MM.1S (cell line): ENCODE measurements at regions not wholly inside any gene's neighbourhood (a gene's known extent, or its start where the extent isn't known, plus 50 kb on each side); places are given as distances from the start of the nearest gene placed in this dataset.

Experiments
- DNase-seq: peaks from one replicate; pipeline ENCODE4 v3.0.0-alpha.2; 2015
- H2AFZ ChIP-seq: fragments of 300-600 bp; sonication (generic); 2 replicates; pipeline ENCODE4 v1.6.0; 2016; ENCODE audit warnings: antibody characterized with exemption, low read length
- H3F3A ChIP-seq: fragments of 300-600 bp; sonication (generic); 2 replicates; pipeline ENCODE4 v1.6.1; 2016; ENCODE audit warnings: mild to moderate bottlenecking, antibody characterized with exemption, low read length, moderate library complexity, mixed read lengths; ENCODE audit not compliant: insufficient read depth
- H3K27ac ChIP-seq: fragments of 300-600 bp; sonication (generic); 2 replicates; pipeline ENCODE4 v1.5.1; 2016; ENCODE audit warnings: mild to moderate bottlenecking, low read length
- H3K27me3 ChIP-seq: fragments of 300-600 bp; sonication (generic); replicated peaks from 2 replicates; pipeline ENCODE4 v1.6.0; 2016; ENCODE audit warnings: low read length; ENCODE audit not compliant: insufficient read depth
- H3K36me3 ChIP-seq: fragments of 300-600 bp; sonication (generic); replicated peaks from 2 replicates; pipeline ENCODE4 v1.6.1; 2016; ENCODE audit warnings: mild to moderate bottlenecking, low read length, mixed read lengths; ENCODE audit not compliant: insufficient read depth
- H3K4me1 ChIP-seq: fragments of 300-600 bp; sonication (generic); 2 replicates; pipeline ENCODE4 v1.6.1; 2016; ENCODE audit warnings: low read length, mixed read lengths
- H3K4me2 ChIP-seq: fragments of 300-600 bp; sonication (generic); 2 replicates; pipeline ENCODE4 v1.6.0; 2016; ENCODE audit warnings: low read depth, low read length
- H3K4me3 ChIP-seq: fragments of 300-600 bp; sonication (generic); 2 replicates; pipeline ENCODE4 v1.5.1; 2016; ENCODE audit warnings: low read length, mixed read lengths
- H3K79me2 ChIP-seq: fragments of 300-600 bp; sonication (generic); 2 replicates; pipeline ENCODE4 v1.6.1; 2016; ENCODE audit warnings: mixed run types, low read length, mixed read lengths
- H3K9ac ChIP-seq: fragments of 300-600 bp; sonication (generic); 2 replicates; pipeline ENCODE4 v1.6.1; 2016; ENCODE audit warnings: low read length, mixed read lengths
- H3K9me2 ChIP-seq: fragments of 300-600 bp; sonication (generic); replicated peaks from 2 replicates; pipeline ENCODE4 v1.6.1; 2016; ENCODE audit warnings: mild to moderate bottlenecking, low read length, mixed read lengths; ENCODE audit not compliant: insufficient read depth
- H3K9me3 ChIP-seq: fragments of 300-600 bp; sonication (generic); replicated peaks from 2 replicates; pipeline ENCODE4 v1.6.1; 2016; ENCODE audit warnings: mild to moderate bottlenecking, low read length, mixed read lengths; ENCODE audit not compliant: insufficient read depth
- H4K20me1 ChIP-seq: fragments of 300-600 bp; sonication (generic); 2 replicates; pipeline ENCODE4 v1.6.1; 2016; ENCODE audit warnings: mild to moderate bottlenecking, low read length, moderate library complexity, mixed read lengths; ENCODE audit not compliant: insufficient read depth
- EZH2 ChIP-seq: fragments of 300-600 bp; sonication (generic); optimal IDR thresholded peaks from 2 replicates; pipeline ENCODE3; 2017; ENCODE audit warnings: low read depth, mild to moderate bottlenecking, antibody characterized with exemption, low read length, mixed read lengths
- EZH2phosphoT487 ChIP-seq: fragments of 300-600 bp; sonication (generic); IDR thresholded peaks from 2 replicates; pipeline ENCODE4 v1.6.1; 2018; ENCODE audit warnings: antibody characterized with exemption, low read length
- TF ChIP-seq, protein P1 (sequence below): fragments of 300-600 bp; sonication (generic); IDR thresholded peaks from 2 replicates; pipeline ENCODE4 v1.5.1; 2016; ENCODE audit warnings: antibody characterized with exemption, low read length, mixed read lengths

GRCh38 chr14:61128382-61129167 lies 147.5 kb downstream of the SLC38A6 start:
- Histone ChIP-seq H3K27ac (no peak overlapping the region), H3K9ac (no peak overlapping the region), H2AFZ (no peak overlapping the region)

DNA sequence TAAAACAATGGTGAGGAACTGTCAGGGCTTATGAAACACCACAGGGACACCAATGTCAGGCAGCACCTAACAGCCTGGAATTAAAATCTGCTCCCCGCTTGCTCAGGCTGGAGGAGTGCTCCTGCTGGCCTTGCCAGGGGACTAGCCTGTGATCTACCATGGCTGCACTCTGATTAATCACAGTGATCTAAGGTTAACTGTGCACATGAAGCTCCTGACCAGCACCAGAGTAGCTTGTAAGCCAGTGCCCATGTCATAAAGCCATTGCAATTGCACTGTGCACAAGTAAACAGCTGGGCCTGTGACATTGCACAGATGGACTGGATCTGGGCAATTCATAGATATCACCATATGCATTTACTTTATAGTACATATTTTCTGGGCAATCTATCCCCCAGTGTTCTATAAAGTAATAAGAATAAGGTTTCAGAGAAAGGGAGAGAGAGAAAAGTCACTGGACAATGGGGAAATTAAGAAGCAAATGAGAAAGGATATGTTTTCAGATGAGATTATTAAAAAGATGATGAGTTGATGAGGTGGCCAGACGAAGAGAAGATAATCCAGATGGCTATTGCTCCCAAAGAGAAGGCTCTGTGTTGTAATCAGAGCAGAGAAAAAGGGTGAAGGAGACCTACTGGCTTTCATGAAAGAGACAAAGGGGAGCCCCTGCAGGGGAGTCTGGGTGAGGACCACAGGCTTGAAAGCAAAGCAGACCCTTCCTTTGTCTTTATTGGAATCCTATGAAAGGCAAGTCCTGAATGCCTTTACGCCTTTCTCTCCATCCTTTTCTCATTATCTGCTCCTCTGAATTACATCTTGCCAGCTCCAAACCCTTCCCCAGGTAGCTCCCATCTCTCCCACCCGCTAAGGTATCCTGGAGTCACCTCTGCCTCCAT lies 145.8 kb downstream of the SLC38A6 start:
- Histone ChIP-seq H4K20me1 (no peaks in the 10 kb centered on the region), H3K27me3 (no peaks in the 10 kb centered on the region), H3K27ac (no peak overlapping the region), H3K9me2 (no peaks in the 10 kb centered on the region), H3K79me2 (no peaks in the 10 kb centered on the region), H2AFZ (no peak overlapping the region), H3K4me1 (peaks cover 5% of the 10 kb centered on the region), H3K9me3 (no peaks in the 10 kb centered on the region), H3K4me3 (no peak overlapping the region), H3K36me3 (no peaks in the 10 kb centered on the region), H3K4me2 (no peak overlapping the region), H3K9ac (no peak overlapping the region), H3F3A (no peaks in the 10 kb centered on the region)
- TF ChIP-seq EZH2 (no peak), EZH2phosphoT487 (no peak)
- TF ChIP-seq, protein P1, sequence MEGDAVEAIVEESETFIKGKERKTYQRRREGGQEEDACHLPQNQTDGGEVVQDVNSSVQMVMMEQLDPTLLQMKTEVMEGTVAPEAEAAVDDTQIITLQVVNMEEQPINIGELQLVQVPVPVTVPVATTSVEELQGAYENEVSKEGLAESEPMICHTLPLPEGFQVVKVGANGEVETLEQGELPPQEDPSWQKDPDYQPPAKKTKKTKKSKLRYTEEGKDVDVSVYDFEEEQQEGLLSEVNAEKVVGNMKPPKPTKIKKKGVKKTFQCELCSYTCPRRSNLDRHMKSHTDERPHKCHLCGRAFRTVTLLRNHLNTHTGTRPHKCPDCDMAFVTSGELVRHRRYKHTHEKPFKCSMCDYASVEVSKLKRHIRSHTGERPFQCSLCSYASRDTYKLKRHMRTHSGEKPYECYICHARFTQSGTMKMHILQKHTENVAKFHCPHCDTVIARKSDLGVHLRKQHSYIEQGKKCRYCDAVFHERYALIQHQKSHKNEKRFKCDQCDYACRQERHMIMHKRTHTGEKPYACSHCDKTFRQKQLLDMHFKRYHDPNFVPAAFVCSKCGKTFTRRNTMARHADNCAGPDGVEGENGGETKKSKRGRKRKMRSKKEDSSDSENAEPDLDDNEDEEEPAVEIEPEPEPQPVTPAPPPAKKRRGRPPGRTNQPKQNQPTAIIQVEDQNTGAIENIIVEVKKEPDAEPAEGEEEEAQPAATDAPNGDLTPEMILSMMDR: no peak
- no peak for DNase-seq

More at GRCh38 chr14:61128382-61129167, 147.5 kb downstream of the SLC38A6 start:
- Histone ChIP-seq H3K9me2 (no peaks in the 10 kb centered on the region), H3K79me2 (no peaks in the 10 kb centered on the region), H3K4me2 (no peak overlapping the region), H3F3A (no peaks in the 10 kb centered on the region), H4K20me1 (no peaks in the 10 kb centered on the region), H3K9me3 (no peaks in the 10 kb centered on the region), H3K27me3 (no peaks in the 10 kb centered on the region), H3K36me3 (no peaks in the 10 kb centered on the region), H3K4me3 (no peak overlapping the region), H3K4me1 (peaks cover 5% of the 10 kb centered on the region)
- TF ChIP-seq, protein P1: no peak
- no peak for TF ChIP-seq EZH2
- no peak for TF ChIP-seq EZH2phosphoT487
- DNase-seq: no peak

DNA sequence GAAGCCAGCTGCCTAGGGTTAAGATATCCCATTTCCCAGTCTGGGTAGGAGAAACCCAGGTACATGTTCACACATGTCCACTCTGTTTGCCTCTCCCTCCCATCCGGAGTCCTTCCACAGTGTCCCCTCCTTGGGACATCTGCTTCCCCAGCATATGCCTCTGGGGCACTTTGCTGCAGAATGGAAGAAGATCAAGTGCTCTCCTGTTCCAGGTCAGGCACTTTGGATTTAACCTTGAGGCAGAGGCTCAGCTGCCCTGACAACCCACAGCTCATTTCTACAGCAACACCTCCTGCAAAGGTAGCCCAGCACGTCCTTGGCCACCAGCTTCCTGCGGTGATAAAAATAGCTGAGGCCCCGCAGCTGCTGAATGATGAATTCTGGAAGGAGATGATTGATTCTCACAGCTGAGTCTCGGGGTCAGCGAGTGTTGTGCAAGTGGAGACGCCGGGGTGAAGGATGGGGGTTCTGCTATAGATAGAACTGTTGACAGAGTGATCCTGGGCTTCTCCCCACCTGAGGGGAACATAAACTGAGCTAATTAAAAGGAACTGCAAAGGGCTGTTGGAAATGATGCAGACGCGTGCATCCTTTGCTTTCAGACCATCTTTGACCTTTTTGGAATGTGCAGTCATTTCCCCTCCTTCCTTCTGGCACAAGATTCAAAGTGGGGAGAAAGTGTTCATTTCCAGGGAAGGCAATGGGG lies 145.0 kb downstream of the SLC38A6 start:
- Histone ChIP-seq H3K4me3 (no peak overlapping the region), H3K79me2 (no peaks in the 10 kb centered on the region), H3F3A (no peaks in the 10 kb centered on the region), H3K9me3 (no peaks in the 10 kb centered on the region), H3K27me3 (no peaks in the 10 kb centered on the region), H3K36me3 (no peaks in the 10 kb centered on the region), H3K4me1 (peaks cover 5% of the 10 kb centered on the region), H3K9me2 (no peaks in the 10 kb centered on the region), H3K9ac (no peak overlapping the region), H3K4me2 (peak overlapping the region; percentile 27; the same call in 1 of the 2 replicates), H2AFZ (0 out of 2 replicates have a peak overlapping the region, but pooled peaks have one; percentile 31), H3K27ac (no peak overlapping the region), H4K20me1 (no peaks in the 10 kb centered on the region)
- TF ChIP-seq, protein P1: no peak
- TF ChIP-seq EZH2 (no peak), EZH2phosphoT487 (no peak)
- peak; percentile 20 for DNase-seq
